Nephron progenitor cell (in vitro differentiated cells): ENCODE measurements at regions not wholly inside any gene's neighbourhood (a gene's known extent, or its start where the extent isn't known, plus 50 kb on each side); places are given as distances from the start of the nearest gene placed in this dataset.

Experiments used
- DNase-seq: peaks from one replicate; pipeline ENCODE4 v3.0.0; 2021
- H3K27ac Mint-ChIP-seq: 2 replicates; pipeline ENCODE4 v1.8.0; 2021; ENCODE audit warnings: mild to moderate bottlenecking, moderate library complexity, mixed read lengths
- H3K27me3 Mint-ChIP-seq: 2 replicates; pipeline ENCODE4 v1.8.0; 2021; ENCODE audit warnings: mild to moderate bottlenecking, low read depth, mixed read lengths; ENCODE audit not compliant: poor library complexity
- H3K36me3 Mint-ChIP-seq: 2 replicates; pipeline ENCODE4 v1.8.0; 2021; ENCODE audit warnings: low read depth, mixed read lengths
- H3K4me1 Mint-ChIP-seq: 2 replicates; pipeline ENCODE4 v1.8.0; 2021; ENCODE audit warnings: mixed read lengths
- H3K4me3 Mint-ChIP-seq: 2 replicates; pipeline ENCODE4 v1.8.0; 2021; ENCODE audit warnings: mild to moderate bottlenecking, moderate library complexity, mixed read lengths
- H3K9me3 Mint-ChIP-seq: 2 replicates; pipeline ENCODE4 v1.8.0; 2021; ENCODE audit warnings: mild to moderate bottlenecking, moderate library complexity, mixed read lengths
- CTCF ChIP-seq: fragments of 200-600 bp; sonication (generic); IDR thresholded peaks from 2 replicates; pipeline ENCODE4 v1.5.0; 2021; ENCODE audit warnings: antibody characterized with exemption

DNA sequence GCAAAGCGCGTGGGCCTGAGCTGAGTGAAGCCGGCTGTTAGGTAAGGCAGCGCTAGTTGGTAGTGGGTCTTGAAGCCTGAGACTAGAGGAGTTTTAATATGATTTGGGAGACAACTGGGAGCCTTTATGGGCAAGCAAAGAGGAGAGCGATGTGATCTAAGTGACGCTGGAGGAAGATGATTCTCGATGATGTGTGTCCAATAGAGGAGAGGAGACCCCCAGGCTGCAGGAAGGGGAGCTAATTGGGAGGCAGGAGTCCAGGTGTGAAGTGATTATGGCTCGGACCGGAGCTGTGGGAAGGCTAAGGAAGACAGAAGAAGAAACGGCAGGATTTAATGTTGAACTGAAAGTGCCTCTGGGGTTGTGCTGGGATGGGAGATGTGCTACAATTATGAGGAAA lies 482.9 kb upstream of the KIF2A start:
- Mint-ChIP-seq H3K4me1 (peaks cover 19% of the 10 kb centered on the region), H3K27me3 (peaks cover 6% of the 10 kb centered on the region), H3K9me3 (peaks cover 4% of the 10 kb centered on the region), H3K4me3 (no peak overlapping the region), H3K36me3 (no peaks in the 10 kb centered on the region), H3K27ac (no peak overlapping the region)
- no peak for DNase-seq
- no peak for TF ChIP-seq CTCF

GRCh38 chr5:61823781-61824180 lies 482.2 kb upstream of the KIF2A start:
- peaks cover 3% of the 10 kb centered on the region for H3K27me3 Mint-ChIP-seq
- H3K27ac Mint-ChIP-seq = no peak overlapping the region
- no peak overlapping the region for H3K4me3 Mint-ChIP-seq
- peaks cover 19% of the 10 kb centered on the region for H3K4me1 Mint-ChIP-seq
- no peak for DNase-seq
- H3K36me3 Mint-ChIP-seq = no peaks in the 10 kb centered on the region
- no peaks in the 10 kb centered on the region for H3K9me3 Mint-ChIP-seq
- no peak for TF ChIP-seq CTCF

DNA sequence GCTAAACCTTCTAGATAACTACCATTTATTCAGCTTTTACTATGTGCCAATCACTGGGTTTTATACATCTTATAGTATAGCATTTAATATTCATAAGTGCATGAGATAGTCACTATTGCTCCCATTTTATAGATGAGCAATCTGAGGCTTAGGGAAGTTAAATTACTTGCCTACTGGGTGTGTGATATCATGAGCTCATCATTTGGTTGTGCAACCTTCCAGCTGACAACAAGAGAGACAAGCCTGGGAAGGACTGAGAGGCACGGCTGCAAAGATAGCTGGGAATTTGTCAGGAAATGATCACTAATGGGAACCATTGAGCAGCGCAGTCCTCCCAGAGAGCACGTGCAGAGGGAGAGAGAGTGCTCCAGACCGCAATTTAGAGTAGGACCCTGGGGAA lies 481.6 kb upstream of the KIF2A start:
- H3K27ac Mint-ChIP-seq = no peak overlapping the region
- H3K9me3 Mint-ChIP-seq = no peaks in the 10 kb centered on the region
- DNase-seq = no peak

DNA sequence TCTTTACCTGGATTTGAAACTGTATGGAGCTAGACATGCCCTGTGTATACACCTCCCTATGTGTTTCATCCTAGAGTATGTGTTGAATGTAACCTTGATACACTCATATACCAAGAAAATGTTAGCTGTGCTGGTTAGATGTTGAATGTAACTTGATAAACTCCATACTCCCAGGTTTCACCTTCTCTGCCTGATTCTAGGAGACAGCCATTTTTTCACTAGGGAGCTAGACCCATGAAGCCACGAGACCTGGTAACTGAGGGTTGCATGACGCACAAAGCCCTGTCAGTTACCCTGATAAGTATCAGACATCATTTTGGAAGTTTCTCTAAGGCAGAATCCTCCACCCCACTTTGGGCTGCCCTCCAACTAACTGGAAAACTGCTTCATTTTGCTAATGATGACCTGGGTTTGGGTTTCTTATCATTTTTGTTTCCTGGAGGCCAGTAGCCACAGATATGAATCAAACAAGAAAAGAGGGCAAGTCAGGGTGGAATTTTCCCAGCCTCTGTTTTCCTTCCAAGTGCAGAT lies 478.5 kb upstream of the KIF2A start:
- Mint-ChIP-seq H3K27ac (no peak overlapping the region), H3K27me3 (peaks cover 10% of the 10 kb centered on the region)
- TF ChIP-seq CTCF = no peak

More for the DNA sequence above, 481.6 kb upstream of the KIF2A start:
- no peaks in the 10 kb centered on the region for H3K36me3 Mint-ChIP-seq
- peaks cover 3% of the 10 kb centered on the region for H3K27me3 Mint-ChIP-seq
- TF ChIP-seq CTCF = no peak
- no peak overlapping the region for H3K4me3 Mint-ChIP-seq
- peaks cover 19% of the 10 kb centered on the region for H3K4me1 Mint-ChIP-seq

GRCh38 chr5:61828856-61829255 lies 477.1 kb upstream of the KIF2A start:
- Mint-ChIP-seq H3K27ac (no peak overlapping the region), H3K36me3 (no peaks in the 10 kb centered on the region), H3K4me1 (peaks cover under 1% of the 10 kb centered on the region), H3K4me3 (no peak overlapping the region), H3K9me3 (no peaks in the 10 kb centered on the region), H3K27me3 (peaks cover 10% of the 10 kb centered on the region)
- DNase-seq = no peak
- no peak for TF ChIP-seq CTCF

More for the DNA sequence above, 478.5 kb upstream of the KIF2A start:
- no peak overlapping the region for H3K4me3 Mint-ChIP-seq
- DNase-seq = no peak
- H3K4me1 Mint-ChIP-seq = peaks cover 14% of the 10 kb centered on the region
- H3K36me3 Mint-ChIP-seq = no peaks in the 10 kb centered on the region
- no peaks in the 10 kb centered on the region for H3K9me3 Mint-ChIP-seq

DNA sequence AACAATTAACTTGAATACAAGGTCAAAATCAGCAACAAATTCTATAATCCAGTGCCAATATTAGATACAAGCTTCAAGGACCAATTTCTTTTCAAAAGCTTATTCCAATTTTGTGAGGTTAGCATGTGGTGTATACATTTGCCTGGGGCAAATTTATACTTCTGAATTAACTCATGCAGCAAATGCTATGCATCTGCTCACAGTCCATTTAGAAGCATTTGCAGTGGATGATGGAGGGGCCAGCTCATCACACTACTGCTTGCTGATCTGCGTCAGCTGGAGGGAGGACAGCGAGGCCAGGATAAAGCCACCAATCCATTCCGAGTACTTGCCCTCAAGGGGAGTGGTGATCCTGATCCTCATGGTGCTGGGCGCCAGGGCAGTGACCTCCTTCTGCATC lies 474.3 kb upstream of the KIF2A start:
- Mint-ChIP-seq H3K4me3 (no peak overlapping the region), H3K27me3 (peaks cover 15% of the 10 kb centered on the region), H3K9me3 (no peaks in the 10 kb centered on the region), H3K27ac (no peak overlapping the region), H3K4me1 (no peaks in the 10 kb centered on the region), H3K36me3 (no peaks in the 10 kb centered on the region)
- DNase-seq = no peak
- TF ChIP-seq CTCF = no peak
